GM19328 (cell line): ENCODE measurements at regions not wholly inside any gene's neighbourhood (a gene's known extent, or its start where the extent isn't known, plus 50 kb on each side); places are given as distances from the start of the nearest gene placed in this dataset.

Source experiments
- ATAC-seq: cut with Tn5 transposase; IDR thresholded peaks from one replicate; pipeline ENCODE4 v1.9.1; 2021; ENCODE audit warnings: mild to moderate bottlenecking, moderate library complexity; ENCODE audit not compliant: unreplicated experiment

DNA sequence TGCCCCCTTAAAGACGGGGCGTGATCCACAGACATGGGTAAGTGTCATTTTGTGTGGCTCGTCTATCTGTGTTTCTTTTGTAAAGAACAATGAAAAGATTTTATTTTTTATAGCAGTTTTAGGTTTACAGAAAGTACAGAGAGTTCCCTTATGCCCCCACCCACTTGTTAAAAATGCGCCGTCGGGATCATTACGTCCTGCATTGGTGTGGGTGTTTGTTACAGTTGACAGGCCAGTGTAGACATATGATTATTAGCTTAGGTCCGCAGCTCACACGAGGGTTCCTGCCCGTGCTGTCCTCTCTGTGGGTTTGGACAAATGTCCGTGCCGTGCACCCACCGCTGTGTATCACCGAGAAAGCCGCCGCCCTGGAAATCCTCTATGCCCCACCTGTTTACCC is 50.5 kb downstream of the RGS12 start:
- no peak for ATAC-seq

GRCh38 chr4:3344104-3344503 is 51.3 kb downstream of the RGS12 start:
- ATAC-seq = no peak

- ATAC-seq = no peak
Measured at GRCh38 chr4:3344596-3344995, 51.8 kb downstream of the RGS12 start.

DNA sequence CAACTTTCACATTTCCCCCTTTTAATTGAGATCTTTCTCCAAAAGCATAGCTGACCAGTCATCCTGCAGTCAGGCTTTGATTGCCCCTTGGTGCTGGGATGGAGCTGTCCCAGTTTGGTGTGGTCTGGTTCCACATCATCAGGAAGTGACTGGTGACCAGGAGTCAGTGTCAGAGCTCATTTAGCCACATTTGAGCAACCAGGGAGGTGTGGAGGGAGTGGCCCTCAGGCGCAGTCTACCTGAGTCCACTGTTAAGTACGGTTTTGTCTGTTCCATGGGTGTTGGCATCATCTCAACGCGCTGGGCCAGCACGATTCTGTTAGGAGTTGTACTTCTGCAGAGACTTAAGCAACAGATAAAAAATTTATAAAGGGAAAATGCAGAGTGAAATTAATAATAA is 52.6 kb downstream of the RGS12 start:
- no peak for ATAC-seq

- ATAC-seq = no peak
Measured at GRCh38 chr4:3346146-3346545, 53.3 kb downstream of the RGS12 start.

DNA sequence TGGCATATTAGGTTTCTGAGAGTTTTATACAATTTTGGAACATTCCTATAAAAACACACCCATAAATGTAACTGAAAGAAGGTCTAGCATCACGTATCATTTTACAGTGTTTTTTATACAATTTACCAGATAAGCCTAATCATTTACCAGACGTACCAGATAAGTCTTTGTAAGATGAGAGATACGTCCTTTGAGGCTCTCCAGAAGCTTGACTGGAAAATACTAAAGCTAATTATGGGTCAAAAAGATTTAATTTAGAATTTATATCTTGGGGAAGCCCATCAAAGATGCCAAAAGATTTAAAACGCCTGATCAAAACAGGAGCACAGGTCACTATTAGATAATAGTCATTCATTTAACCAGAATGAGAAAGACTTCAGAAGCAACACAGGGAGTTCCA is 55.0 kb downstream of the RGS12 start:
- no peak for ATAC-seq

- ATAC-seq = no peak
Measured at GRCh38 chr4:3348621-3349020, 55.8 kb downstream of the RGS12 start.

DNA sequence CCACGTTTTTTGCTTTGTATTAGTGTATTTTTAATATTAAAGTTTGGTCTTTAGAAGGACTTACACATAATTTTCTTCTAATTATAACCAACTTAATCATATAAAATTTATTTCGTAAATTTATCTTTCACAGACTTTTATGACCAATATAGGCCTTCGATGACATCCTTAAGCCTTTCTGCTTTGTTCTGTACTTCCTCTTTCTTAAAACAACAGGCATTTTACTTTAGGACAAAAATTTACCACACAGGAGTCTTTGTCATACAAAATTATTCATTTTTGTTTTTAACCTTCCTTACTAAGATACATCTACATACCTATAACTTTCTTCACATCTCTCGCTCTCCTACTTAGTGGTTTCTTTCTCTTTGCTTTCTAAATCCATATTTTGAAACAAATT is 56.3 kb downstream of the RGS12 start:
- no peak for ATAC-seq

DNA sequence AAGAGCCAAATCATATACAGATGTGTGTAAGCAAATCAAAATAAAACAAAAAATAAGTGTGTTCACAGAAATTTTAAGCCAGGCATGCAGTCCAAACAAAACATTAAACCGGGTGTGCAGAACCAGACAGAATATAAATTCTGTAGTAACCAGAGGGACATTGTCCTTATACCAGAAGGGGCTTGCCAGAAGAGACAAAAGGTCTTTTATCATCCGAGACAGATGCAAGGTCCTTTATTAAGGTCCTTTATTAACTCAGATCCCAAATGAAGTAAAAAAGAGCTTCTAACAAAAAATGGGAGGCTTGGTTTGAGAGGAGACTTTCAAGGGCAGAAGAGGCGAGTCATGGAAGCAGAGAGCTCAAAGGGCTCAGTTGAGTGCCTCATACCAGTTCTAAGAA is 59.2 kb downstream of the RGS12 start:
- no peak for ATAC-seq

DNA sequence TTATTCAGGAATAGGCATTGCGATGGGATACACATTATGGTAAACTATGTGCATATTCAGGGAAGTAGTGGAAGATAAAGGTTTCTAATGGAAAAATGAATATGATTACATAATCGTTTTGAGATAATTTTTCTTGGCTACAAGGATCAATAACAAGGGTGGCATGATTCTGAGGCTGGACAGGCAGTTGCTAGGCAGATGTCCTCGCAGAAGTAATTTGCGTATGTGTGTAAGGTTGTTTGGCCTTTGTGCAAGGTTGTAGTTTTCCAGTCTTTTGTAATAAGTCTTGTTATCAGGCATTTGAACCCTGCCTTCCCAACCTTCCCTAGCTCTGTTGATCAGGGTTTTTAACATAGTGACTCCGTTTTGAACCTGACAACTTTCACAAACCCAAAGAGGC is 59.7 kb downstream of the RGS12 start:
- ATAC-seq = no peak

DNA sequence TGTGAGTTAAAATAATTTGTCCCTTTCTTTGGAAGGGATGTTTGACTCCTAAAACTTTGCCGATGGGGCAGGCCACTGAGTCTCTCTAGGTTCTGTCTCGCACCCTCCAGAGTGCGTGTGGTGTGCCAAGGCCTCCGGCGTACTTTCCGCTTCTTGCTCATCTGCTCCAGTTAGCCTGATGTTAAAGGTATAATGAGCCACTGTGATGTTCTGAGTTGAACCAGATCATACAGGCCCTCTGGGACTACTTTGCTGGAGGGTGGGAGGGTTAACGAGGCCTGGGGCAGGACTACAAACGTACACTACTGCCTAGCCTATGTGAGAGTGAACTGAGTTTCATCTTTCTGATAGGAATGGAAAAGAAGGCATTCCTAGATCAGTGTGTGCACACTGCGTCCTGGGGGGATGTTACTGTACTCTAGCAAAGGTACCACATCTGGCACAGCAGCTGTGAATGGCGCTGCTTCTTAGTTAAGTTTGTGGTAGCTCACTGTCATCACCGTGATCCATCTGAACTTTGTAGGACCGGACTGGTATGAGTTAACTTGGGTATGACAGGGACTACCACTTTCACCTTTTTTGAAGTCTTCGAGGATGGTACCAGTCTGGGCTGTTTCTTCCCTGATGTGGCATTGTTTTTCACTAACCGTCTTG is 60.2 kb downstream of the RGS12 start:
- ATAC-seq = no peak

DNA sequence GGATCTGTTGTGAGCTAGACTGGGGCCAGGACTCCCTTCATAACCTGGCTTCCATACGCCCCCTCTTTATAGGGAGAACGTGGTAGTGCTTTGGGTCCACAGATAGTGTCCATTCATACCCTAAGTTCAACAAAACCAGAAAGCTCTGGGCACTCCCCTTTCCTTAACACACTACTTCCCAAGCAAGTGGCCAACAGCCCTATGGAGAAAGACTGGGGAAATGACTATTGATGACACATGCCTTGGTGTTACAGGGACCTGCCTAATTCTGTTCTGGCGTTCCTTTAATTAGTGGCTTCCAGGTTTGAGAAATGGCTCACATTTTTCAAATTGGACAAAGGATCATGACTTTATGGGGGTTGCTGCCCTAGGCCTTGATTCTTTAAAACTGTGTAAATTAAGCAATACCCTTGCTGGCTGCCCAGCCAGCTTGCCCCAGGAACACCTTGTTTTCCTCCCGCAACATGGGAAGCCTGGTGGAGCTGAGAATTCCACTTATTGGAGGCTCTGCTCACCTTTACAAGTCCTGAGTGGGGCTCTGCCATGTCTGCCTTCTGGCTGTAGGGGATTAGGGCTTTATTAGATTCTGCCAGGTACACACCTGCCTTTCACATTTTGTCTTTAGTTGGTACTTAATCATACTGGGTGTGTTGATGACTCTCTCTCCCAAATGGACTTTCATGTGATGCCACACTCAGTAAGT is 61.1 kb downstream of the RGS12 start:
- ATAC-seq = no peak

DNA sequence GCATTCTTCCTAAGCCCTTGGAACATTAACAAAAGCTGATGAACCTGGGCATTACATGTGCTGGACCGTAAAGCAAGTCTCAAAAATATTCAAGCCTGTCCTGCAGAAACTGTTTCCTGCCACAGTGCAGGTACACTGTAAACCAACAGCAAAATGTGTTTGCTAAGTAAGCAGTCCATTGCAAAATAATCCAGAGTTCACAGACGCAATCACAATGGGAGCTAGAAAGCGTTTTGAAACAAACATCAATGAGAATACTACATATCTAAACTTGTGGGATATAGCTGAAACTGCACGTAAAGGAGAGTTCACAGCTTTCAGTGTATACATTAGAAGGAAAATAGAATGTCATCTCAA is 61.6 kb downstream of the RGS12 start:
- ATAC-seq = no peak

DNA sequence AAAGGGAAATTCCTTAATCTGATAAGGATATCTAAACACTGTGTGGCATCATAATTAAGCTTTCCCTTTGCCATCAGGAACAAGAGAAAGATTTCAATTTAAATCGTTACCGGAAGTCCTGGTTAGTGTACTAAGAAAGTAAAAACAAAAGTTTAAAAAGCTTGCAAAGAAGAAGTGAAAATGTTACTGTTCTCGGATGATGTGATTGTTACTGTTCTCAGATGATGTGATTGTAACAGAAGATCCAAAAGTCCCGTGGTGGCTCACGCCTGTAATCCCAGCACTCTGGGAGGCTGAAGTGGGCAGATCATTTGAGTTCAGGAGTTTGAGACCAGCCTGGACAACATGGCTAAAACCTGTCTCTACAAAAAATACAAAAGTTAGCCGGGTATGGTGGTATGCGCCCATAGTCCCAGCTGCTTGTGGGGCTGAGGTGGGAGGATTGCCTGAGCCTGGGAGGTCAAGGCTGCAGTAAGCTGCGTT is 62.5 kb downstream of the RGS12 start:
- peak; percentile 64 for ATAC-seq

DNA sequence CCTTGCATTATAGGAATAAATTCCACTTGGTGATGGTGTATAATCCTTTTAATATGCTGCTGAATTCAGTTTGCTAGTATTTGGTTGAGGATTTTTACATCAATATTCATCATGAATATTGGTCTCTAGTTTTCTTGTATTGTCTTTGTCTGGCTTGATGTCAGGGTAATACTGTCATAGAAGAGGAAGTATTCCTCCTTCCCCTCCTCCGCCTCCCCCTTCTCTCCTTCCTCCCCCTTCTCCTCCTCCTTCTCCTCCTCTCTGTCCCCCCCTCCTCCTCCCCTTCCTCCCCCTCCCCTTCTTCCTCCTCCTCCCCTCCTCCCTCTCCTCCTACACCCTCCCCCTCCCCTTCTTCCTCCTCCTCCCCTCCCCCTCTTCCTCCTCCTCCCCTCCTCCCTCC is 65.8 kb downstream of the RGS12 start:
- ATAC-seq = no peak

- ATAC-seq = no peak
Measured at GRCh38 chr4:3360777-3361176, 68.0 kb downstream of the RGS12 start.

GRCh38 chr4:3361406-3361805 is 68.6 kb downstream of the RGS12 start:
- ATAC-seq = no peak

DNA sequence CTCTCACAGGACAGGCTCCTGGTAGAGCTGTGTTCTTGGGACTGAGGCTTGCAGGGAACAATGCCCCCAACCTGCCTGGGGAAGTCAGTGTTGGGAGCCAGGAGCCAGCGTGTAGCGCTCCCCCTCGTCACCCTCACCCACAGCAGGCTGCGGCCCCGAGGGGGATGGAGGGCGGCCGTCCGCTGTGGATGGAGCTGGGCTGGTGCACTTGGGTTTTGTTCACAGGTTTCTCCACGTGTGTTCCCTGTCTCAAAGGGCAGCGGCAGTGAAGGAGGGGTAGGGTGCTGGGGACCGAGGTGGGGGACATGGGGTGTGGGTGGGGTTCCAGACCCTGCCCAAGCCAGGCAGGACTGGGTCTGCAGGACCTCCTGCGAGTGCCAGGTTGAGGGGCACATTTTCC is 69.1 kb downstream of the RGS12 start:
- ATAC-seq = no peak

DNA sequence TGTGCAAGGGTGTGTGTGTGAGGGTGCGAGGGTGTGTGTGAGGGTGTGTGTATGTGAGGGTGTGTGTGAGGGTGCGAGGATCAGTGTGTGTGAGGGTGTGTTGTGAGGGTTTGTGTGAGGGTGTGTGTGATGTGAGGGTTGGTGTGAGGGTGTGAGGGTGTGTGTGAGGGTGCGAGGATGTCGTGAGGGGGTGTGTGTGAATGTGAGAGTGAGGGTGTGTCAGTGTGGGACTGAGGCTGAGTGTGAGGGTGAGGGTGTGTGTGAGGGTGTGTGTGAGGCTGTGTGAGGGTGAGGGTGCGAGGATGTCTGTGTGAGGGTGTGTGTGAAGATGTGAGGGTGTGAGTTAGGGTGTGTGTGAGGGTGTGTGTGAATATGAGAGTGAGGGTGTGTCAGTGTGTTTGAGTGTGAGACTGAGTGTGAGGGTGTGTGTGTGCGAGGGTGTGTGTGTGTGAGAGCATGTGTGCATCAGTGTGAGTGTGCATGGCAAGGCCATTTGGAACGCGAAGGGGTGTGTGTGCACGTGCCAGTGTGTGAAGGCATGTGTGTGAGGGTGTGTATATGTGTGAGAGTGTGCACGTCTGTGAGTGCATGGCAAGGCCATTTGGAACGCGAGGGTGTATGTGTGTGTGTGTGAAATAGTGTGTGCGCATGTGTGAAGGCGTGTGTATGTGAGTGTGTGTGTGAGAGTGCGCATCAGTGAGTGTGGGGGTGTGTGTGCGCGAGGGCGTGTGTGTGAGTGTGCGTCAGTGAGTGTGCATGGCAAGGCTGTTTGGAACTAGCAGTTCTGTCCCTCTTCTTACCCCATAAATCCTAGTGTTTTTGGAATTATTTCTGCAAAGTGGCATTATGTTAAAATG is 69.8 kb downstream of the RGS12 start:
- ATAC-seq = no peak

DNA sequence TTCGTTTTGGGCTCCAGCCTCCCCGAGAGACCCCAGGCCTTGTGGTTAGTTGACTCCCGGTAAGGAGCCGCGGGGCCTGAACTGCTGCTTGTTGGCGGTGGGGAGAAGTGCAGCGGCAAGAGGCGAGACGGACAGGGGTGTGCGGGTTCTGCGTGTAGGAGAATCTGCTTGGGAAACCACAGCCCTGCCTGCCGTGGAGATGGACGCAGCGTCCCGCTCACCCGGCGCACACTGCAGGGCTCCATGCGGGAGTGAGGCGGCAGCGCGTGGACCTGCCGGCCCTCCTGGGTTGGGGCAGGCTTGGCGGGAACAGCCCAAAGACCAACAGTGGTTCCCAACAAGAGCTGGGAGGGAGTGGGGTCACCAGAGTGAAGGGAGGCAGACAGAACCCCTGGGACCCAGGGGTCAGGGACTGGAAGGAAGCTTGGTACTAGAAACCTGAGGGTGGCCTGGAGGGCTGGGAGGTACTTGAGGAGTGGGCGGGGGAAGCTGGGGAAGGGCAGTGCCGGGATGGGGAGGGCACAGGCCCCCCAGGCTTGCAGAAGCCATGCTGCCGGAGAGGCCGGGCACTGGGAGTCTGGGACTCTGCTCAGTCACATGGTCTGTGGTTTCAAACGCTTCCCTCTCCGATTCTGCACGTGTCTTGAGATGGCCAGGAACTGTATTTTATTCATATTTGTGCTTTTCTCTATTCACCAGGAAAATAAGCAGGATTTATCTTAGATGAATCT is 70.8 kb downstream of the RGS12 start:
- no peak for ATAC-seq

GRCh38 chr4:3364199-3364598 is 71.4 kb downstream of the RGS12 start:
- no peak for ATAC-seq
